ENCODE measurements at regions not wholly inside any gene's neighbourhood (a gene's known extent, or its start where the extent isn't known, plus 50 kb on each side); places are given as distances from the start of the nearest gene placed in this dataset.

GRCh38 chr2:71780162-71780561 is 326.8 kb downstream of the DYSF start:
- H3K4me1 ChIP-seq (ENCODE audit: insufficient read depth): peaks cover 8% of the 10 kb centered on the region
- no peaks in the 10 kb centered on the region for H3K27me3 ChIP-seq
- WGBS (ENCODE audit: low lambda C conversion rate, missing lambda C conversion rate): 98% methylated on average over 7 of the region's 7 CpGs
- no peak overlapping the region for H3K4me3 ChIP-seq
- H3K36me3 ChIP-seq (replicated peaks; ENCODE audit: insufficient read depth, low read depth): no peaks in the 10 kb centered on the region
- H3K9me2 ChIP-seq (replicated peaks; ENCODE audit: insufficient read depth): no peaks in the 10 kb centered on the region
- no peaks in the 10 kb centered on the region for H4K20me1 ChIP-seq (ENCODE audit: insufficient read depth, poor library complexity, severe bottlenecking)
- no peak for DNase-seq (ENCODE audit: low spot score)
- TF ChIP-seq EZH2phosphoT487 (IDR thresholded peaks at IDR 0.05; ENCODE audit: low read depth, severe bottlenecking, unreplicated experiment) (no peak), EZH2 (IDR thresholded peaks at IDR 0.05; ENCODE audit: borderline replicate concordance) (no peak), CTCF (IDR thresholded peaks at IDR 0.05; ENCODE audit: poor library complexity) (no peak)
- H3K9me3 ChIP-seq (ENCODE audit: low read depth): no peaks in the 10 kb centered on the region
- no peak overlapping the region for H2AFZ ChIP-seq
- H3K79me2 ChIP-seq: no peaks in the 10 kb centered on the region
- H3K4me2 ChIP-seq: no peak overlapping the region
- no peak overlapping the region for H3K27ac ChIP-seq

- peaks cover 4% of the 10 kb centered on the region for H3K4me1 ChIP-seq (ENCODE audit: insufficient read depth)
- no peaks in the 10 kb centered on the region for H3K9me3 ChIP-seq (ENCODE audit: low read depth)
- no peaks in the 10 kb centered on the region for H3K27me3 ChIP-seq
- H4K20me1 ChIP-seq (ENCODE audit: insufficient read depth, poor library complexity, severe bottlenecking): no peaks in the 10 kb centered on the region
- TF ChIP-seq EZH2 (IDR thresholded peaks at IDR 0.05; ENCODE audit: borderline replicate concordance): no peak
- no peak for TF ChIP-seq EZH2phosphoT487 (IDR thresholded peaks at IDR 0.05; ENCODE audit: low read depth, severe bottlenecking, unreplicated experiment)
- no peak for TF ChIP-seq CTCF (IDR thresholded peaks at IDR 0.05; ENCODE audit: poor library complexity)
- no peak overlapping the region for H2AFZ ChIP-seq
- H3K79me2 ChIP-seq: no peaks in the 10 kb centered on the region
- H3K9me2 ChIP-seq (replicated peaks; ENCODE audit: insufficient read depth): no peaks in the 10 kb centered on the region
- no peak overlapping the region for H3K27ac ChIP-seq
- H3K4me2 ChIP-seq: no peak overlapping the region
- no peaks in the 10 kb centered on the region for H3K36me3 ChIP-seq (replicated peaks; ENCODE audit: insufficient read depth, low read depth)
- no peak overlapping the region for H3K4me3 ChIP-seq
- no peak for DNase-seq (ENCODE audit: low spot score)
These were observed 326.4 kb downstream of the DYSF start for GRCh38 chr2:71779774-71780105.

GRCh38 chr2:71778936-71779773 is 325.8 kb downstream of the DYSF start:
- Histone ChIP-seq H3K27ac (peak overlapping the region; percentile 61), H3K4me1 (ENCODE audit: insufficient read depth) (peaks cover 4% of the 10 kb centered on the region)
- 69% methylated on average over 8 of the region's 8 CpGs for WGBS (ENCODE audit: low lambda C conversion rate, missing lambda C conversion rate)

More at GRCh38 chr2:71778936-71779773, 325.8 kb downstream of the DYSF start:
- no peaks in the 10 kb centered on the region for H3K79me2 ChIP-seq
- H2AFZ ChIP-seq: no peak overlapping the region
- no peak overlapping the region for H3K4me3 ChIP-seq
- H3K4me2 ChIP-seq: no peak overlapping the region
- no peaks in the 10 kb centered on the region for H3K36me3 ChIP-seq (replicated peaks; ENCODE audit: insufficient read depth, low read depth)
- H4K20me1 ChIP-seq (ENCODE audit: insufficient read depth, poor library complexity, severe bottlenecking): no peaks in the 10 kb centered on the region
- H3K9me3 ChIP-seq (ENCODE audit: low read depth): no peaks in the 10 kb centered on the region
- H3K27me3 ChIP-seq: no peaks in the 10 kb centered on the region
- DNase-seq (ENCODE audit: low spot score): no peak
- H3K9me2 ChIP-seq (replicated peaks; ENCODE audit: insufficient read depth): no peaks in the 10 kb centered on the region
- TF ChIP-seq CTCF (IDR thresholded peaks at IDR 0.05; ENCODE audit: poor library complexity) (peak; percentile 24), EZH2phosphoT487 (IDR thresholded peaks at IDR 0.05; ENCODE audit: low read depth, severe bottlenecking, unreplicated experiment) (no peak)

Measured in hepatocyte (in vitro differentiated cells).